IMR-90 (cell line): ENCODE measurements at regions not wholly inside any gene's neighbourhood (a gene's known extent, or its start where the extent isn't known, plus 50 kb on each side); places are given as distances from the start of the nearest gene placed in this dataset.
"Not testable (repeated sequence)": the region's sequence is repeated elsewhere in the genome, so short reads cannot be mapped to it uniquely, and the experiment has no call there.

Experiments
- ATAC-seq: fragments of 200-7000 bp; cut with Tn5 transposase; 2 replicates; pipeline ENCODE4 v1.9.1; 2020; ENCODE audit warnings: low read depth, mild to moderate bottlenecking, moderate library complexity
- BruUV-seq: library from RNA; stranded (reverse); fragments of 400-500 nt; replicated peaks from 2 replicates; lab custom pipeline; 2021; lab: Mats Ljungman, UMichigan
- CTCF ChIA-PET: fragments of 300-600 bp; formaldehyde crosslinking; extraction: SDS; loops from one replicate; lab custom pipeline; 2021; ENCODE audit warnings: antibody characterized with exemption; lab: Yijun Ruan, JAX
- POLR2A ChIA-PET: fragments of 300-600 bp; sonication (Branson Sonifier 250); formaldehyde crosslinking; loops from one replicate; lab custom pipeline; 2022; ENCODE audit warnings: antibody characterized with exemption; ENCODE audit not compliant: unreplicated experiment; lab: Charles Lee
- DNase-seq: peaks from one replicate; pipeline ENCODE4 v3.0.0; 2013
- H2AFZ ChIP-seq: replicated peaks from 2 replicates; pipeline ENCODE3; 2013; ENCODE audit warnings: low read length, mild to moderate bottlenecking; ENCODE audit not compliant: poor library complexity
- H2AK5ac ChIP-seq: 2 replicates; pipeline ENCODE4 v1.6.1; 2013; ENCODE audit warnings: low read depth, low read length, inconsistent platforms
- H2AK9ac ChIP-seq: replicated peaks from 2 replicates; pipeline ENCODE3; 2013; ENCODE audit warnings: mild to moderate bottlenecking, low read depth, low read length, moderate library complexity; ENCODE audit not compliant: poor library complexity
- H2BK120ac ChIP-seq: 2 replicates; pipeline ENCODE4 v1.6.1; 2013; ENCODE audit warnings: low read depth, low read length, inconsistent platforms
- H2BK15ac ChIP-seq: 3 replicates; pipeline ENCODE4 v1.6.1; 2013; ENCODE audit warnings: low read depth, low read length, inconsistent platforms
- H2BK20ac ChIP-seq: 2 replicates; pipeline ENCODE4 v1.6.1; 2013; ENCODE audit warnings: low read depth, mild to moderate bottlenecking, inconsistent platforms, low read length, moderate library complexity
- H2BK5ac ChIP-seq: 2 replicates; pipeline ENCODE4 v1.6.1; 2013; ENCODE audit warnings: mild to moderate bottlenecking, low read depth, low read length, inconsistent platforms; ENCODE audit not compliant: poor library complexity, severe bottlenecking
- H3K14ac ChIP-seq: replicated peaks from 2 replicates; pipeline ENCODE4 v1.6.1; 2013; ENCODE audit warnings: low read depth, low read length, inconsistent platforms
- H3K18ac ChIP-seq: 2 replicates; pipeline ENCODE4 v1.6.1; 2013; ENCODE audit warnings: low read depth, low read length, control low read depth
- H3K23ac ChIP-seq: 2 replicates; pipeline ENCODE4 v1.6.1; 2013; ENCODE audit warnings: low read depth, low read length, inconsistent platforms
- H3K27ac ChIP-seq: 2 replicates; pipeline ENCODE4 v1.5.1; 2013; ENCODE audit warnings: mild to moderate bottlenecking, control low read depth, low read length; ENCODE audit not compliant: insufficient read depth
- H3K27me3 ChIP-seq: 2 replicates; pipeline ENCODE4 v1.6.1; 2013; ENCODE audit warnings: low read length; ENCODE audit not compliant: control insufficient read depth, insufficient read depth
- H3K36me3 ChIP-seq: 2 replicates; pipeline ENCODE4 v1.6.1; 2013; ENCODE audit warnings: low read length, mixed read lengths; ENCODE audit not compliant: control insufficient read depth, insufficient read depth
- H3K4ac ChIP-seq: 2 replicates; pipeline ENCODE4 v1.6.1; 2013; ENCODE audit warnings: low read depth, low read length, inconsistent platforms
- H3K4me1 ChIP-seq: 2 replicates; pipeline ENCODE4 v1.6.1; 2013; ENCODE audit warnings: low read length, mixed read lengths; ENCODE audit not compliant: control insufficient read depth, insufficient read depth
- H3K4me2 ChIP-seq: 2 replicates; pipeline ENCODE4 v1.6.1; 2013; ENCODE audit warnings: low read depth, mild to moderate bottlenecking, control low read depth, low read length, moderate library complexity
- H3K4me3 ChIP-seq: 2 replicates; pipeline ENCODE4 v1.5.1; 2013; ENCODE audit warnings: low read depth, mild to moderate bottlenecking, control low read depth, low read length, moderate library complexity; ENCODE audit not compliant: insufficient read depth
- H3K56ac ChIP-seq: 2 replicates; pipeline ENCODE4 v1.6.1; 2013; ENCODE audit warnings: low read length, inconsistent platforms; ENCODE audit not compliant: insufficient read depth; ENCODE audit errors: extremely low read depth
- H3K79me1 ChIP-seq, 2 experiments: 2 replicates each; pipeline ENCODE4 v1.6.1; 2013; ENCODE audit warnings: low read length in 2 of 2, inconsistent platforms in 1 of 2, low read depth in 1 of 2
- H3K9ac ChIP-seq: 2 replicates; pipeline ENCODE4 v1.6.1; 2013; ENCODE audit warnings: low read depth, low read length, control low read depth
- H3K9me1 ChIP-seq: 2 replicates; pipeline ENCODE4 v1.6.1; 2013; ENCODE audit warnings: low read length, inconsistent platforms; ENCODE audit not compliant: insufficient read depth
- H3K9me3 ChIP-seq: 2 replicates; pipeline ENCODE4 v1.6.1; 2013; ENCODE audit warnings: low read length; ENCODE audit not compliant: control insufficient read depth, insufficient read depth
- H4K20me1 ChIP-seq: 2 replicates; pipeline ENCODE4 v1.6.1; 2013; ENCODE audit warnings: low read length, inconsistent platforms; ENCODE audit not compliant: insufficient read depth
- H4K5ac ChIP-seq: 2 replicates; pipeline ENCODE4 v1.6.1; 2013; ENCODE audit warnings: mild to moderate bottlenecking, low read depth, low read length, control low read depth
- H4K8ac ChIP-seq, 2 experiments: 2 replicates each; pipeline ENCODE4 v1.6.1; 2013; ENCODE audit warnings: low read depth in 2 of 2, low read length in 2 of 2, control low read depth in 1 of 2, inconsistent platforms in 1 of 2
- H4K91ac ChIP-seq: 2 replicates; pipeline ENCODE4 v1.6.1; 2013; ENCODE audit warnings: low read depth, low read length, inconsistent platforms; ENCODE audit not compliant: insufficient read depth
- WGBS, 2 experiments: methylation state at CpG; one replicate each; pipeline versions ENCODE4 v1.1.5 to v1.1.7; 2013; ENCODE audit warnings: missing lambda C conversion rate in 2 of 2; ENCODE audit not compliant: insufficient read length in 1 of 2; ENCODE audit errors: extremely low coverage in 2 of 2; 5-methylcytosine and 5-hydroxymethylcytosine counted together
- dilution Hi-C: fragments of 300-500 bp; cut with HindIII; formaldehyde crosslinking; loops from one replicate; pipeline ENCODE4 v1.14.3; 2018; ENCODE audit warnings: low sequenced_read_pairs; ENCODE audit not compliant: unreplicated experiment
- in situ Hi-C: fragments of 300-500 bp; cut with MboI; formaldehyde crosslinking; loops from 3 replicates; pipeline ENCODE4 v1.14.3; 2019; ENCODE audit warnings: low sequenced_read_pairs, inconsistent platforms, mixed read lengths
- intact Hi-C: fragments of 100-400 bp; cut with micrococcal nuclease; formaldehyde crosslinking; loops from 2 replicates; pipeline ENCODE4 v1.10.0; 2022

- H3K18ac ChIP-seq, H2AK5ac ChIP-seq, H2BK5ac ChIP-seq, H3K56ac ChIP-seq, intact Hi-C loops, H4K5ac ChIP-seq, H2BK20ac ChIP-seq, H3K4me3 ChIP-seq, H3K36me3 ChIP-seq, POLR2A ChIA-PET, DNase-seq, H3K27me3 ChIP-seq, H3K4me2 ChIP-seq, H3K79me1 ChIP-seq, in situ Hi-C loops, H3K4me1 ChIP-seq, H3K23ac ChIP-seq, dilution Hi-C loops, H4K8ac ChIP-seq, ATAC-seq, H3K9me3 ChIP-seq, H3K9me1 ChIP-seq, H3K4ac ChIP-seq, CTCF ChIA-PET, H2BK15ac ChIP-seq, H2AFZ ChIP-seq, H2BK120ac ChIP-seq, H2AK9ac ChIP-seq, H3K27ac ChIP-seq, BruUV-seq, H3K9ac ChIP-seq, H3K14ac ChIP-seq, H4K20me1 ChIP-seq, H4K91ac ChIP-seq: not testable (repeated sequence)
- no CpG with 5 or more reads among the region's 2 CpGs for WGBS, 2 experiments
These were observed 541.5 kb upstream of the B3GAT1 start for GRCh38 chr11:134953417-134953970.
